Suprapubic skin (tissue), 4 donors: ENCODE measurements at regions not wholly inside any gene's neighbourhood (a gene's known extent, or its start where the extent isn't known, plus 50 kb on each side); places are given as distances from the start of the nearest gene placed in this dataset.

Source experiments
- DNase-seq, 2 donors: peaks; one replicate each; pipeline ENCODE4 v3.0.0-alpha.2; 2019; ENCODE audit warnings: low spot score in 2 of 2
- H3K27ac ChIP-seq: fragments of 200-600 bp; sonication (generic); one replicate; pipeline ENCODE4 v1.5.1; 2019
- H3K27me3 ChIP-seq: fragments of 200-600 bp; sonication (generic); one replicate; pipeline ENCODE4 v1.5.1; 2019
- H3K36me3 ChIP-seq: fragments of 200-600 bp; sonication (generic); one replicate; pipeline ENCODE4 v1.5.1; 2019
- H3K4me1 ChIP-seq: fragments of 200-600 bp; sonication (generic); one replicate; pipeline ENCODE4 v1.5.1; 2019
- H3K4me3 ChIP-seq: fragments of 200-600 bp; sonication (generic); one replicate; pipeline ENCODE4 v1.5.1; 2019; ENCODE audit warnings: mild to moderate bottlenecking
- H3K9me3 ChIP-seq: fragments of 200-600 bp; sonication (generic); one replicate; pipeline ENCODE4 v1.5.1; 2019
- CTCF ChIP-seq, 2 donors: fragments of 200-600 bp in 1 of 2; fragments of 450-650 bp in 1 of 2; sonication (generic) in 1 of 2; IDR thresholded peaks; one replicate each; pipeline ENCODE4 v1.5.1; 2016 to 2019; ENCODE audit warnings: antibody characterized with exemption in 2 of 2, mild to moderate bottlenecking in 1 of 2, moderate library complexity in 1 of 2
- EP300 ChIP-seq: sonication (generic); formaldehyde crosslinking; IDR thresholded peaks from one replicate; pipeline ENCODE4 v1.6.1; 2017; ENCODE audit warnings: antibody characterized with exemption
- POLR2A ChIP-seq, 2 donors: fragments of 450-650 bp; IDR thresholded peaks; one replicate each; pipeline ENCODE4 v1.6.1; 2017; ENCODE audit warnings: antibody characterized with exemption in 2 of 2, mild to moderate bottlenecking in 2 of 2, moderate library complexity in 2 of 2
- POLR2AphosphoS5 ChIP-seq, 3 donors: sonication (generic); formaldehyde crosslinking; IDR thresholded peaks; one replicate each; pipeline ENCODE4 v1.6.1; 2017; ENCODE audit warnings: antibody characterized with exemption in 3 of 3
- WGBS: methylation state at CpG from one replicate; pipeline ENCODE4 v1.1.5; 2018; 5-methylcytosine and 5-hydroxymethylcytosine counted together

GRCh38 chr17:54727624-54728023, 173.0 kb upstream of the TOM1L1 start:
- H3K4me3 ChIP-seq: no peak overlapping the region
- no peaks in the 10 kb centered on the region for H3K36me3 ChIP-seq
- no peak for DNase-seq
- peaks cover 8% of the 10 kb centered on the region for H3K9me3 ChIP-seq
- no peaks in the 10 kb centered on the region for H3K27me3 ChIP-seq
- TF ChIP-seq CTCF (IDR thresholded peaks at IDR 0.05) (no peak), POLR2AphosphoS5 (IDR thresholded peaks at IDR 0.05) (no peak), POLR2A (IDR thresholded peaks at IDR 0.05) (no peak), EP300 (no peak)
- no peaks in the 10 kb centered on the region for H3K4me1 ChIP-seq
- no peak overlapping the region for H3K27ac ChIP-seq

DNA sequence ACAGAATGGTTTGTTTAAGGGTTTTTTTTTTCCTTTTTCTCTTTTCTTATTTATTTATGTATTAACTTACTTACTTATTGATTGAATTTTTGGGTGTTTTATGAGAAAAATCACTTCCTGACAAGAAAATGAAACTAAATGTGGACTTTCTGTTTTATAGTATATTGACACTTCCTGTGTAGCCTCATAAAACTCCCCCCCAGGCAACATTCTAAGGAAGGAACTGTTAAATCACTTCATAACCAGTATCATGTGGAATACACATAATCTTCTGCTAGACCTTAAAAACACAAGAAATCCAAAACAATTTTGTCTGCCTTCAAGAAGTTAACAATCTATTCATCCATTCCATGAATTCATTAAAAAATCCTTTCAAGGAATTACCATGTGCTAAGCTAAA, 164.1 kb upstream of the TOM1L1 start:
- H3K9me3 ChIP-seq: peaks cover 12% of the 10 kb centered on the region
- no peaks in the 10 kb centered on the region for H3K27me3 ChIP-seq
- no peaks in the 10 kb centered on the region for H3K4me1 ChIP-seq
- no peak for TF ChIP-seq CTCF (IDR thresholded peaks at IDR 0.05)
- no peak for TF ChIP-seq EP300
- TF ChIP-seq POLR2AphosphoS5 (IDR thresholded peaks at IDR 0.05): no peak
- TF ChIP-seq POLR2A (IDR thresholded peaks at IDR 0.05): no peak
- H3K4me3 ChIP-seq: no peak overlapping the region
- no peak for DNase-seq
- H3K36me3 ChIP-seq: no peaks in the 10 kb centered on the region
- H3K27ac ChIP-seq: no peak overlapping the region

DNA sequence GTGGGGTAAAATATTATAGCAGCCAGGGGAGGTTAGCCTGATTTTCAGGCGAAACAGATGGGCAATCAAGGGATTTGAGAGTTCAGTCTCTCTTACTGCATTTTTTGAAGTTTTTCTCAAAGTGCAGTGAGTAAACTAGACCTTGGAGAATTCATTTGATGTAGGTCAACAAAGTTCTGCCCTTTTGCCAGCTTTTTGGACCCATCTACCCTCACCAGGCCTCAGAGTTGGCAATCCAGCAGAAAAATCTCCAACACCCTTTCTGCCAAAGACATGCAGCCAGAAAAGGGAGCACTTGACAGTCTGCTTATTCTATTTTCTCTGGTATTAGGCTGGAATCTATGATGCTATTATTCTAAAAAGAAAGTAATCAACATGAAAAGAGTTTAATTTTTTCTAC, 162.2 kb upstream of the TOM1L1 start:
- no peaks in the 10 kb centered on the region for H3K27me3 ChIP-seq
- H3K4me1 ChIP-seq: no peaks in the 10 kb centered on the region
- no peaks in the 10 kb centered on the region for H3K36me3 ChIP-seq
- TF ChIP-seq CTCF (IDR thresholded peaks at IDR 0.05) (no peak), POLR2A (IDR thresholded peaks at IDR 0.05) (no peak), POLR2AphosphoS5 (IDR thresholded peaks at IDR 0.05) (no peak), EP300 (no peak)
- 83% methylated on average over 1 of the region's 1 CpG for WGBS
- no peak overlapping the region for H3K4me3 ChIP-seq
- no peak for DNase-seq
- peaks cover 3% of the 10 kb centered on the region for H3K9me3 ChIP-seq
- H3K27ac ChIP-seq: no peak overlapping the region

DNA sequence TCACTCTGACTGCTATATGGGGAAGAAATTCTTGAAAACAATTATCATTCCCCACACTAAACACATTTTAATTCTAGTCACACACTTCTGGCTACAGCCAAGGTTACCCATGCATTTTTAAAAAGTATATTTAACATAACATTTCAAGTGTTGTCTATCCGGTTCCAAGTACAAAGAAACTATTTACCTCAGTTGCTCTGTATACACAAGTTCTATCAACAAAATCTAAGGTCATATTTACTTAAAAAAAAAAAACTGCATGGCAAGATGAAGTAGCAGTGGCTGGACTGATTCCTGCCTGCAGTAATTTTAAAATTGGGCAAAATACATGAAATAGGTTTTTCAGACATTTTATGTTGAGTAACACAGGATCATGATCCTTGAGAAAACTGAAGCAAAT, 155.9 kb upstream of the TOM1L1 start:
- H3K4me1 ChIP-seq: no peaks in the 10 kb centered on the region
- no peak for TF ChIP-seq EP300
- no peak for TF ChIP-seq POLR2AphosphoS5 (IDR thresholded peaks at IDR 0.05)
- TF ChIP-seq CTCF (IDR thresholded peaks at IDR 0.05): no peak
- TF ChIP-seq POLR2A (IDR thresholded peaks at IDR 0.05): no peak
- no peak overlapping the region for H3K27ac ChIP-seq
- no peaks in the 10 kb centered on the region for H3K36me3 ChIP-seq
- no peak overlapping the region for H3K4me3 ChIP-seq
- no peaks in the 10 kb centered on the region for H3K27me3 ChIP-seq
- H3K9me3 ChIP-seq: peaks cover 13% of the 10 kb centered on the region
- 86% methylated on average over 1 of the region's 1 CpG for WGBS
- no peak for DNase-seq

- no peaks in the 10 kb centered on the region for H3K27me3 ChIP-seq
- H3K27ac ChIP-seq: no peak overlapping the region
- DNase-seq: no peak
- H3K36me3 ChIP-seq: no peaks in the 10 kb centered on the region
- no peak overlapping the region for H3K4me3 ChIP-seq
- TF ChIP-seq CTCF (IDR thresholded peaks at IDR 0.05) (no peak), POLR2A (IDR thresholded peaks at IDR 0.05) (no peak), POLR2AphosphoS5 (IDR thresholded peaks at IDR 0.05) (no peak), EP300 (no peak)
- H3K4me1 ChIP-seq: no peaks in the 10 kb centered on the region
- H3K9me3 ChIP-seq: peaks cover 13% of the 10 kb centered on the region
These were observed 155.4 kb upstream of the TOM1L1 start for GRCh38 chr17:54745239-54745638.
